ENCODE measurements at regions not wholly inside any gene's neighbourhood (a gene's known extent, or its start where the extent isn't known, plus 50 kb on each side); places are given as distances from the start of the nearest gene placed in this dataset.

DNA sequence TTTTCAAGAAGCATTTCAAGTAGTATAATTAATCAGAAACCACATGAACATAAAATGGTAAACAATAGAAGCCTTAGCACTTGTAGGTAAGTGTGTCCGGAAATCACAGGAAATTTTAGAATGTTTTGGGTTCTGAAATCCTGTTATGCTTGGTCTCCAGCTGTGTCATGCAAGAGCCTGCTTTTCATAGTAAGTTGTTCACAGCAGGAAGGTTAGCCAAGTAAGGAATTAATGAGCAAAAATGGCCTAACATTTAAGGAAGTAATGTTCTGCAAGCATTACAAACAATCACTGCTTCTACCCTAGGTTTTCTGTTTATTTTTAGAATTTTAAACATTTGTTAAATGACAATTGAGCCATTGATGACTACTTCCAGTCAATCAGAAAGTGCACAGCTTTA, 669.5 kb downstream of the SLCO4C1 start:
- Histone ChIP-seq H3K4me1 (ENCODE audit: low read length) (no peaks in the 10 kb centered on the region), H3K4me3 (ENCODE audit: low read length) (no peak overlapping the region), H3K79me2 (ENCODE audit: low read length) (no peaks in the 10 kb centered on the region), H3K27ac (ENCODE audit: low read length) (no peak overlapping the region), H2AFZ (ENCODE audit: low read length) (no peak overlapping the region), H3K9me3 (replicated peaks; ENCODE audit: insufficient read depth, low read length) (no peaks in the 10 kb centered on the region), H3K27me3 (replicated peaks; ENCODE audit: insufficient read depth, low read length) (no peaks in the 10 kb centered on the region), H3K4me2 (ENCODE audit: low read depth, low read length) (no peak overlapping the region), H3K9ac (ENCODE audit: low read length) (no peak overlapping the region), H4K20me1 (ENCODE audit: insufficient read depth, low read length) (no peaks in the 10 kb centered on the region), H3K36me3 (replicated peaks; ENCODE audit: insufficient read depth, low read length) (no peaks in the 10 kb centered on the region), H3K9me2 (replicated peaks; ENCODE audit: insufficient read depth, low read length) (no peaks in the 10 kb centered on the region), H3F3A (ENCODE audit: insufficient read depth, low read length) (no peaks in the 10 kb centered on the region)
- TF ChIP-seq EZH2 (optimal IDR thresholded peaks at IDR 0.05; ENCODE audit: low read depth, low read length) = no peak
- no peak for TF ChIP-seq EZH2phosphoT487 (IDR thresholded peaks at IDR 0.05; ENCODE audit: low read length)
- TF ChIP-seq, protein P1, sequence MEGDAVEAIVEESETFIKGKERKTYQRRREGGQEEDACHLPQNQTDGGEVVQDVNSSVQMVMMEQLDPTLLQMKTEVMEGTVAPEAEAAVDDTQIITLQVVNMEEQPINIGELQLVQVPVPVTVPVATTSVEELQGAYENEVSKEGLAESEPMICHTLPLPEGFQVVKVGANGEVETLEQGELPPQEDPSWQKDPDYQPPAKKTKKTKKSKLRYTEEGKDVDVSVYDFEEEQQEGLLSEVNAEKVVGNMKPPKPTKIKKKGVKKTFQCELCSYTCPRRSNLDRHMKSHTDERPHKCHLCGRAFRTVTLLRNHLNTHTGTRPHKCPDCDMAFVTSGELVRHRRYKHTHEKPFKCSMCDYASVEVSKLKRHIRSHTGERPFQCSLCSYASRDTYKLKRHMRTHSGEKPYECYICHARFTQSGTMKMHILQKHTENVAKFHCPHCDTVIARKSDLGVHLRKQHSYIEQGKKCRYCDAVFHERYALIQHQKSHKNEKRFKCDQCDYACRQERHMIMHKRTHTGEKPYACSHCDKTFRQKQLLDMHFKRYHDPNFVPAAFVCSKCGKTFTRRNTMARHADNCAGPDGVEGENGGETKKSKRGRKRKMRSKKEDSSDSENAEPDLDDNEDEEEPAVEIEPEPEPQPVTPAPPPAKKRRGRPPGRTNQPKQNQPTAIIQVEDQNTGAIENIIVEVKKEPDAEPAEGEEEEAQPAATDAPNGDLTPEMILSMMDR (IDR thresholded peaks at IDR 0.05; ENCODE audit: low read length) = no peak
- DNase-seq = no peak

DNA sequence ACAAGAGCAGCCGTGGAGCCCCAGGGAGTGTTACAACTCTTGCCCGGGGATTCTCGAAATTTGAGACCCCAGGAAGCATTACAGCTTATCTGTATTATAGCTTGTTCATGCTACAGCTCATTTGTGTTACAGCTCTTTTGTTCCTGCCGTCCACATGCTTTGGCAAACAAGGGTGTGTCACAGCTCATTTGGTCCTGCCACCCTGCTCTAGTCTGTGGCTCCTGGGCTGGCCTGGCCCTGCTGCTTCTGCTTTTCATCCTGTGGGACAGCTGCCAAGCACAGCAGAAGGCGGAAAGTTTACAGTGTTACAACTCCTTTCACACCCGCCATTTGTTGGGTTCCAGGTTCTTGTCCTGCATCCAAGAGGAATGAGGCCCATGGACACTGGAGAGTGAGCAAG, 685.0 kb downstream of the SLCO4C1 start:
- no peak overlapping the region for H3K4me3 ChIP-seq (ENCODE audit: low read length)
- no peaks in the 10 kb centered on the region for H3F3A ChIP-seq (ENCODE audit: insufficient read depth, low read length)
- no peaks in the 10 kb centered on the region for H3K36me3 ChIP-seq (replicated peaks; ENCODE audit: insufficient read depth, low read length)
- no peaks in the 10 kb centered on the region for H3K79me2 ChIP-seq (ENCODE audit: low read length)
- H3K27me3 ChIP-seq (replicated peaks; ENCODE audit: insufficient read depth, low read length) = no peaks in the 10 kb centered on the region
- TF ChIP-seq EZH2phosphoT487 (IDR thresholded peaks at IDR 0.05; ENCODE audit: low read length) (no peak), EZH2 (optimal IDR thresholded peaks at IDR 0.05; ENCODE audit: low read depth, low read length) (no peak)
- TF ChIP-seq, protein P1 (IDR thresholded peaks at IDR 0.05; ENCODE audit: low read length) = no peak
- H3K4me1 ChIP-seq (ENCODE audit: low read length) = no peaks in the 10 kb centered on the region
- H3K4me2 ChIP-seq (ENCODE audit: low read depth, low read length) = no peak overlapping the region
- no peaks in the 10 kb centered on the region for H3K9me2 ChIP-seq (replicated peaks; ENCODE audit: insufficient read depth, low read length)
- H3K27ac ChIP-seq (ENCODE audit: low read length) = no peak overlapping the region
- no peak overlapping the region for H3K9ac ChIP-seq (ENCODE audit: low read length)
- H3K9me3 ChIP-seq (replicated peaks; ENCODE audit: insufficient read depth, low read length) = no peaks in the 10 kb centered on the region
- H2AFZ ChIP-seq (ENCODE audit: low read length) = no peak overlapping the region
- DNase-seq = no peak
- no peaks in the 10 kb centered on the region for H4K20me1 ChIP-seq (ENCODE audit: insufficient read depth, low read length)

DNA sequence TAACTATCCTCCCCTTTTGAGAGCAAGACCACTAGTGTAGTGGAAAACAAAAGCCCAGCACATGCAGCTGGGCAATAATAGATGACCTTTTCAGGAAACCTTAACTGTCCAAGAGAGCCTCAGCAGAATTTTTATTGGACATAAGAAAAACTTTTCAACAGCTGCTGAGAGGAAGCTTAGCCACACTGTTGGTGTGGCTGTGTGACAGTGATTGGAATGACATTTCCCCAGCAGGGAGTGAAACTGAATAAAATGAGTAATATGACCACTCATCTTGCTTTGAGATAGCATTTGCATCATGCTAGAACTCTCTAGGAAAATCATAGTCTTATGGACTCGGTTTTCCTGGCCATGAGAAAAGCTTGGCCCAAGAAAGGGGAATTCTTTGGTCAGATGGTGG, 687.8 kb downstream of the SLCO4C1 start:
- Histone ChIP-seq H4K20me1 (ENCODE audit: insufficient read depth, low read length) (no peaks in the 10 kb centered on the region), H3K36me3 (replicated peaks; ENCODE audit: insufficient read depth, low read length) (no peaks in the 10 kb centered on the region), H3K4me3 (ENCODE audit: low read length) (no peak overlapping the region), H3K9me3 (replicated peaks; ENCODE audit: insufficient read depth, low read length) (no peaks in the 10 kb centered on the region), H3K9ac (ENCODE audit: low read length) (no peak overlapping the region), H3K9me2 (replicated peaks; ENCODE audit: insufficient read depth, low read length) (no peaks in the 10 kb centered on the region), H3K4me2 (ENCODE audit: low read depth, low read length) (no peak overlapping the region), H3K27ac (ENCODE audit: low read length) (no peak overlapping the region), H3K4me1 (ENCODE audit: low read length) (no peaks in the 10 kb centered on the region), H3K79me2 (ENCODE audit: low read length) (no peaks in the 10 kb centered on the region), H3F3A (ENCODE audit: insufficient read depth, low read length) (no peaks in the 10 kb centered on the region), H2AFZ (ENCODE audit: low read length) (no peak overlapping the region), H3K27me3 (replicated peaks; ENCODE audit: insufficient read depth, low read length) (no peaks in the 10 kb centered on the region)
- DNase-seq = no peak
- TF ChIP-seq, protein P1 (IDR thresholded peaks at IDR 0.05; ENCODE audit: low read length) = no peak
- no peak for TF ChIP-seq EZH2 (optimal IDR thresholded peaks at IDR 0.05; ENCODE audit: low read depth, low read length)
- no peak for TF ChIP-seq EZH2phosphoT487 (IDR thresholded peaks at IDR 0.05; ENCODE audit: low read length)
